ENCODE measurements at regions not wholly inside any gene's neighbourhood (a gene's known extent, or its start where the extent isn't known, plus 50 kb on each side); places are given as distances from the start of the nearest gene placed in this dataset.
"Not testable (repeated sequence)": the region's sequence is repeated elsewhere in the genome, so short reads cannot be mapped to it uniquely, and the experiment has no call there.

GRCh38 chr4:162978398-162978797 lies 188.3 kb downstream of the NAF1 start:
- DNase-seq (ENCODE audit: low spot score in 2 of 2) = no peak

GRCh38 chr4:162977788-162978187 lies 188.9 kb downstream of the NAF1 start:
- no peaks in the 10 kb centered on the region for H3K36me3 Mint-ChIP-seq (ENCODE audit: insufficient read depth)
- ATAC-seq (replicated peaks; ENCODE audit: extremely low read depth, poor library complexity, severe bottlenecking) (no peak), DNase-seq (ENCODE audit: low spot score in 2 of 2) (no peak)
- H3K27ac Mint-ChIP-seq (ENCODE audit: low read depth) = no peak overlapping the region
- peaks cover 10% of the 10 kb centered on the region for H3K9me3 Mint-ChIP-seq
- H3K27me3 Mint-ChIP-seq = no peaks in the 10 kb centered on the region
- H3K4me1 Mint-ChIP-seq = no peaks in the 10 kb centered on the region
- no peak overlapping the region for H3K4me3 Mint-ChIP-seq

More at GRCh38 chr4:162978398-162978797, 188.3 kb downstream of the NAF1 start:
- peaks cover 10% of the 10 kb centered on the region for H3K9me3 Mint-ChIP-seq
- no peak for ATAC-seq (replicated peaks; ENCODE audit: extremely low read depth, poor library complexity, severe bottlenecking)
- H3K4me1 Mint-ChIP-seq = no peaks in the 10 kb centered on the region
- H3K4me3 Mint-ChIP-seq = no peak overlapping the region
- no peaks in the 10 kb centered on the region for H3K36me3 Mint-ChIP-seq (ENCODE audit: insufficient read depth)
- no peaks in the 10 kb centered on the region for H3K27me3 Mint-ChIP-seq
- H3K27ac Mint-ChIP-seq (ENCODE audit: low read depth) = no peak overlapping the region

- Mint-ChIP-seq H3K9me3 (peaks cover 6% of the 10 kb centered on the region), H3K36me3 (ENCODE audit: insufficient read depth) (no peaks in the 10 kb centered on the region), H3K27me3 (no peaks in the 10 kb centered on the region), H3K4me1 (no peaks in the 10 kb centered on the region), H3K4me3 (no peak overlapping the region), H3K27ac (ENCODE audit: low read depth) (no peak overlapping the region)
- ATAC-seq (replicated peaks; ENCODE audit: extremely low read depth, poor library complexity, severe bottlenecking) (no peak), DNase-seq (ENCODE audit: low spot score in 2 of 2) (no peak)
These were observed 193.9 kb downstream of the NAF1 start for GRCh38 chr4:162972661-162973330.

- no peak for DNase-seq (ENCODE audit: low spot score in 2 of 2)
- Mint-ChIP-seq H3K9me3 (peaks cover 16% of the 10 kb centered on the region), H3K27me3 (no peaks in the 10 kb centered on the region), H3K27ac (ENCODE audit: low read depth) (no peak overlapping the region), H3K4me1 (no peaks in the 10 kb centered on the region), H3K36me3 (ENCODE audit: insufficient read depth) (no peaks in the 10 kb centered on the region), H3K4me3 (no peak overlapping the region)
- ATAC-seq (replicated peaks; ENCODE audit: extremely low read depth, poor library complexity, severe bottlenecking) = no peak
These were observed 197.5 kb downstream of the NAF1 start for GRCh38 chr4:162969194-162969593.

- H3K4me3 Mint-ChIP-seq; H3K27me3 Mint-ChIP-seq; ATAC-seq (replicated peaks; ENCODE audit: extremely low read depth, poor library complexity, severe bottlenecking); DNase-seq (ENCODE audit: low spot score in 2 of 2); H3K4me1 Mint-ChIP-seq; H3K36me3 Mint-ChIP-seq (ENCODE audit: insufficient read depth); H3K27ac Mint-ChIP-seq (ENCODE audit: low read depth): not testable (repeated sequence)
- peaks cover 16% of the 10 kb centered on the region for H3K9me3 Mint-ChIP-seq
These were observed 200.7 kb downstream of the NAF1 start for GRCh38 chr4:162965978-162966377.

- ATAC-seq (replicated peaks; ENCODE audit: extremely low read depth, poor library complexity, severe bottlenecking) (no peak), DNase-seq (ENCODE audit: low spot score in 2 of 2) (no peak)
- Mint-ChIP-seq H3K27ac (ENCODE audit: low read depth) (no peak overlapping the region), H3K9me3 (peaks cover 8% of the 10 kb centered on the region), H3K36me3 (ENCODE audit: insufficient read depth) (no peaks in the 10 kb centered on the region), H3K27me3 (no peaks in the 10 kb centered on the region), H3K4me3 (no peak overlapping the region), H3K4me1 (no peaks in the 10 kb centered on the region)
These were observed 207.6 kb downstream of the NAF1 start for GRCh38 chr4:162959046-162959445.

GRCh38 chr4:162957521-162958143 lies 209.1 kb downstream of the NAF1 start:
- no peak for ATAC-seq (replicated peaks; ENCODE audit: extremely low read depth, poor library complexity, severe bottlenecking)
- H3K4me3 Mint-ChIP-seq = no peak overlapping the region
- H3K36me3 Mint-ChIP-seq (ENCODE audit: insufficient read depth) = no peaks in the 10 kb centered on the region
- peaks cover 12% of the 10 kb centered on the region for H3K9me3 Mint-ChIP-seq
- H3K4me1 Mint-ChIP-seq = no peaks in the 10 kb centered on the region
- H3K27ac Mint-ChIP-seq (ENCODE audit: low read depth) = no peak overlapping the region
- no peak for DNase-seq (ENCODE audit: low spot score in 2 of 2)
- H3K27me3 Mint-ChIP-seq = no peaks in the 10 kb centered on the region

GRCh38 chr4:162954976-162955375 lies 211.7 kb downstream of the NAF1 start:
- ATAC-seq (replicated peaks; ENCODE audit: extremely low read depth, poor library complexity, severe bottlenecking) (no peak), DNase-seq (ENCODE audit: low spot score in 2 of 2) (no peak)
- no peaks in the 10 kb centered on the region for H3K36me3 Mint-ChIP-seq (ENCODE audit: insufficient read depth)
- H3K9me3 Mint-ChIP-seq = peaks cover 16% of the 10 kb centered on the region
- no peak overlapping the region for H3K27ac Mint-ChIP-seq (ENCODE audit: low read depth)
- no peaks in the 10 kb centered on the region for H3K27me3 Mint-ChIP-seq
- no peaks in the 10 kb centered on the region for H3K4me1 Mint-ChIP-seq
- no peak overlapping the region for H3K4me3 Mint-ChIP-seq

- no peak overlapping the region for H3K27ac Mint-ChIP-seq (ENCODE audit: low read depth)
- H3K9me3 Mint-ChIP-seq = peaks cover 15% of the 10 kb centered on the region
- no peaks in the 10 kb centered on the region for H3K36me3 Mint-ChIP-seq (ENCODE audit: insufficient read depth)
- no peak for DNase-seq (ENCODE audit: low spot score in 2 of 2)
- no peaks in the 10 kb centered on the region for H3K4me1 Mint-ChIP-seq
- H3K27me3 Mint-ChIP-seq = no peaks in the 10 kb centered on the region
- ATAC-seq (replicated peaks; ENCODE audit: extremely low read depth, poor library complexity, severe bottlenecking) = no peak
- H3K4me3 Mint-ChIP-seq = no peak overlapping the region
These were observed 214.5 kb downstream of the NAF1 start for GRCh38 chr4:162952232-162952631.

- Mint-ChIP-seq H3K4me3 (no peak overlapping the region), H3K9me3 (peaks cover 14% of the 10 kb centered on the region), H3K4me1 (no peaks in the 10 kb centered on the region), H3K27ac (ENCODE audit: low read depth) (no peak overlapping the region), H3K36me3 (ENCODE audit: insufficient read depth) (no peaks in the 10 kb centered on the region), H3K27me3 (no peaks in the 10 kb centered on the region)
- DNase-seq (ENCODE audit: low spot score in 2 of 2) = no peak
- no peak for ATAC-seq (replicated peaks; ENCODE audit: extremely low read depth, poor library complexity, severe bottlenecking)
These were observed 221.0 kb downstream of the NAF1 start for GRCh38 chr4:162945713-162946112.

- no peak for DNase-seq (ENCODE audit: low spot score in 2 of 2)
- no peaks in the 10 kb centered on the region for H3K36me3 Mint-ChIP-seq (ENCODE audit: insufficient read depth)
- no peaks in the 10 kb centered on the region for H3K4me1 Mint-ChIP-seq
- no peak overlapping the region for H3K27ac Mint-ChIP-seq (ENCODE audit: low read depth)
- no peaks in the 10 kb centered on the region for H3K27me3 Mint-ChIP-seq
- no peak for ATAC-seq (replicated peaks; ENCODE audit: extremely low read depth, poor library complexity, severe bottlenecking)
- H3K4me3 Mint-ChIP-seq = no peak overlapping the region
- peaks cover 14% of the 10 kb centered on the region for H3K9me3 Mint-ChIP-seq
These were observed 223.4 kb downstream of the NAF1 start for GRCh38 chr4:162943263-162943662.

GRCh38 chr4:162938738-162939485 lies 227.8 kb downstream of the NAF1 start:
- Mint-ChIP-seq H3K9me3 (peaks cover 10% of the 10 kb centered on the region), H3K27ac (ENCODE audit: low read depth) (no peak overlapping the region), H3K36me3 (ENCODE audit: insufficient read depth) (no peaks in the 10 kb centered on the region), H3K4me3 (no peak overlapping the region), H3K4me1 (no peaks in the 10 kb centered on the region), H3K27me3 (no peaks in the 10 kb centered on the region)
- DNase-seq (ENCODE audit: low spot score in 2 of 2) = no peak
- no peak for ATAC-seq (replicated peaks; ENCODE audit: extremely low read depth, poor library complexity, severe bottlenecking)

- H3K36me3 Mint-ChIP-seq (ENCODE audit: insufficient read depth) = no peaks in the 10 kb centered on the region
- peaks cover 7% of the 10 kb centered on the region for H3K9me3 Mint-ChIP-seq
- H3K27me3 Mint-ChIP-seq = no peaks in the 10 kb centered on the region
- H3K4me3 Mint-ChIP-seq = no peak overlapping the region
- H3K27ac Mint-ChIP-seq (ENCODE audit: low read depth) = no peak overlapping the region
- H3K4me1 Mint-ChIP-seq = no peaks in the 10 kb centered on the region
- no peak for DNase-seq (ENCODE audit: low spot score in 2 of 2)
- ATAC-seq (replicated peaks; ENCODE audit: extremely low read depth, poor library complexity, severe bottlenecking) = no peak
These were observed 231.5 kb downstream of the NAF1 start for GRCh38 chr4:162935214-162935613.

Data from central memory CD8-positive, alpha-beta T cell (primary cell).